Stimulated activated CD8-positive, alpha-beta memory T cell treated with anti-CD3 and anti-CD28 coated beads, Interleukin-7, amount 100 ng/mL, for 4 hours (primary cell): ENCODE measurements at regions not wholly inside any gene's neighbourhood (a gene's known extent, or its start where the extent isn't known, plus 50 kb on each side); places are given as distances from the start of the nearest gene placed in this dataset.

Source experiments
- DNase-seq, 2 donors: peaks; one replicate each; pipeline ENCODE4 v3.0.0-alpha.2; 2020; ENCODE audit warnings: low read depth in 2 of 2

GRCh38 chr4:145427991-145428390, 53.7 kb upstream of the SMAD1 start:
- DNase-seq, result no peak

DNA sequence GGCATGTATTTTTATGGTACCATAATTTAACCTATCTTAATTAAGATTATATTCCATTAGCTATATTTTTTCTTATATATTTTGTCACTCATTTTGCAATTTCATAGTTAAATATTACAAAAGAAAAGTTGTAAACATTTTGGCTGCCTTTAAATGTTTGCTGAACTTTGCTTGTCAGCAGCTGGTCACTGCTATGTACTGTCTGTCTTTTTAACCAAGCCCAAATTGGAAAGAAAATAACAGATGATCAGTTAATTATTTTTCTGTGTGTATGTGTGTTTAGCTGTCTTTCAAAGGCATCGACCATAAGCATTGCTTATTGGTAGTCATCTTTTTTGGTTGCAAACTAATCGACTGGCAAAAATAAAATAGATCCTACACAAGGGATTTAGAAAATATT, 54.4 kb upstream of the SMAD1 start:
- no peak for DNase-seq

DNA sequence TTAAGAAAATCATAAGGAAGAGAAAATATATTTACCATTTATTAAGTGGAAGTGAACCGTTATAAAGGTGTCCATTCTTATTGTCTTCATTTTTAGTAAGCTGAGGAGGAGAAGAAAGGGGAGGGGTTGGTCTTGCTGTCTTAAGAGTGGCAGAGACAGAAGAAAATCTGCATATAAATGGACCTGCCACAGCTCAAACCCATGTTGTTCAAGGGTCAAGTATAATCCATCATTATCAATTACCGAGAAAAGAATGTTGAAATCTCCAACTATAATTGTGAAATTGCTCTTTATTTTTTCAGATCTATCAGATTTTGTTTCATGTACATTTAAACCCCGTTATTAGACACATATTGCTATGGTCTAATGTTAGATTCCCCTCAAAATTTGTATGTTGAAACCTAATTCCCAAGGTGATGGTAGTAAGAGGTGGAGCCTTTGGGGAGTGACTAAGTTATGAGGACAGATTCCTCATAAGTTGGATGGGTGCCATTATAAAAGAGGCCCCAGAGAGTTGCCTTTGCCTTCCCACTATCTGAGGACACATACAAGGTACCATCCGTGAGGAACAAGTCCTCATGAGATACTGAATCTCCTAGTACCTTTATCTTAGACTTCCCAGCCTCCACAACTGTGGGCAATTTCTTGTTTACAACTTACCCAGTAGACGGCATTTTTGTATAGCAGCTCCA, 58.5 kb upstream of the SMAD1 start:
- no peak for DNase-seq

- no peak for DNase-seq
Observed at GRCh38 chr4:145420595-145421214, 60.9 kb upstream of the SMAD1 start.

DNA sequence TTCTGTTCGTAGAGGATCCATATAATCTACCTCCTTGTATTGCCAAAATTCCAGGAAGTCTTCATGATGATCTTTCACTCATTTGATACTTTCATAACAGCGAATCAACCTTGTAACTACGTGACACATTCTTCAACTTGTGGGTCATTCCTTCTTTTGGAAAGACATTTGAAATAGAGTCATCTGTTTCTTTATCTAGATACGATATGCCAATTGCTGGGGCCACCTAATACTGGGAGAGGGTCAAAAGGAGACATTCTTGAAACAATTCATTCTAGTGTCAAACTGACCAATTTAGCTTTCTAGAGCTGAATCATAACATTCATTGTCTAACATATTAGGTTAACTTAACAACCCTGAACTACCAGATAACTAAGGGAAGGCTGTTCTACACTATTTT, 62.9 kb upstream of the SMAD1 start:
- no peak for DNase-seq

- no peak for DNase-seq
Observed at GRCh38 chr4:145417348-145418130, 64.1 kb upstream of the SMAD1 start.

- DNase-seq, result no peak
Observed at GRCh38 chr4:145414841-145415240, 66.8 kb upstream of the SMAD1 start.

DNA sequence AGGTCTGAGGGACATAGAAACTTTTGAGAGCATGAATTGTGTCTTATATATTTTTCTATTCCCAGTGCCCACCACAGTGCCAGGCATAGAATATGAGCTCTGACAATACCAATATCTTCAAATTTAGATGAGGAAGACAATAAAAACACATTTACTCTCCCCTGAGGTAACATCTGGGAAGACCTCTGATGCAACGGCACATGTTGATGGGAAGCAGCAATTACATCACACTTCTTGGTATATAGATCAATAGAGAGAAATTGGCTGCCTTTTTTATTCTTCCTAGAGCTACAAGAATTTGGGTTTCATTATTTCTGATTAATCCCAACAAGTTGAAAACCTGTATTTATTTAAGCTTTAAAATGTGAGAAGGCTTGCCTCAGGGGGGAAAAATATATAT, 67.4 kb upstream of the SMAD1 start:
- DNase-seq, result no peak

GRCh38 chr4:145406970-145407369, 74.7 kb upstream of the SMAD1 start:
- no peak for DNase-seq

GRCh38 chr4:145404761-145405160, 76.9 kb upstream of the SMAD1 start:
- DNase-seq, result no peak

DNA sequence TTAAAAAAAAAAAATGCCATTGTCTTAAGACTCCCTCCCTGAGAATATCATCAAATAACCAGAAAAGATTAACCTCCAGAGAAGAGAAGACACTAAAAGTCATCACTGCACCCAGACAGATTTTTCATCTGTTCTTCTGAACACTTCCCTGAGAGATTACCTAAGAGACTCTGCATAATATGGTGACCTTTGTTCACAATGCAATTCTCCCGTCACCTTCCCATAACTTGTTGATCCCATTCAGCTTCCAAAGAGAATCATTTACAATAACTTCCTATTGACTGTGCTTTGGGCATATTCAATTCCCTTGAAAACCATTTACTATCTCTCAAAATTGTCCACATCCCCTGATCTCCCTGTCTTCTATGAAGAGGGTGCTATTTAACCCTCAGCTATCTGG, 85.1 kb upstream of the SMAD1 start:
- no peak for DNase-seq

DNA sequence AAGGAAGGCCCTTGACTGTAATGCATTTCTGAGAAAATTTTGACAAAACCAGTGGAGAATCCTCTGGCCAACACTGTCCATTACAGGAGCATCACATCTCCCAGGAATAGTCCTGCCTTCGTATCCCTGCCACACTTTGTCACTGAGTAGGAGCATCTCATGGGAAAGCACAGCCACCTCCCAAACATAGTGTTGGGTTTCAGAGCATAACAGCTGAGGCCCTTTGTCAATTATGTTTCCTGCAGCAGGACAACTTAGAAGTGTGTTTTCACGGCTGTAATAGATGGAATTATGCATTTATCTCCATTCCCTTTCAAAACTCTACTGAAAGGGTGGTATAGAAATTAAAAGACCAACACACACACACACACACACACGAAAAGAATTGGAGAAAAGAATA, 91.1 kb upstream of the SMAD1 start:
- no peak for DNase-seq

- no peak for DNase-seq
Observed at GRCh38 chr4:145389550-145389949, 92.1 kb upstream of the SMAD1 start.

DNA sequence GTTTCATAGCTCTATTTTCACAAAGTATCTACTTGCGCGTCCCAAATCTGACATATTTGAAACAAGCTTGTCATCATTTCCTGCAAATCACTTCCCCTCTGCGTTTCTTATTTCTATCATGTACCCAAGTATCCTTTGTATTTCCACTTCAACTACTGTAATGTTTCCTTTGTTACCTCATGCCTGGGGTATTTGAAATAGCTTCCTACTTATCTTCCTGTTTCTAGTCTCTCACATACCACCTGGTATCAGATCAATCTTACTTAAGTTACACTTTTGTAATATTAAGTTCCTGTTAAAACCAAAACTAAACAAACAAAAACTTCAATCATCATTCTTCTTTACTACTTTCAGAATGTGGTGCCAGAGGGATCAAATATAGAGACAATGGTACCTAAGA, 93.6 kb upstream of the SMAD1 start:
- DNase-seq, result no peak

DNA sequence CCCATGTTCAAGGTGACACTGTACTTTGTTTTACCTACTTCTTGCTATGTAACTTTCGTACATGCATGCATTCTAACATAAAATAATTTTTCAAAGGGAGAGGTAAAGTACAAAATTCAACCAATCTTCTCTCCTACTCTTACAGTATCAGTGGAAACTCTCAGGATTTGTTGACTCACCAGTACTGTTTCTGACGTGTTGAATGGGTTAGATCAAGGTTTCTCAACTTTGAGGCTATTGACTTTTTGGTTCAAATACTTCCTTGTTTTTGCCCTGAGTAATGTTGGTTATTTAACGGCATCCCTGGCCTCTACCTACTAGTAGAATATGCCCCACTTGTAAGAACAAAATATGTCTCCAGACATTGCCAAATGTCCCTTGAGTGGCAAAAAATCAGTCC, 94.6 kb upstream of the SMAD1 start:
- DNase-seq, result no peak

- DNase-seq, result no peak
Observed at GRCh38 chr4:145381163-145381562, 100.5 kb upstream of the SMAD1 start.

- DNase-seq, result no peak
Observed at GRCh38 chr4:145380123-145380522, 101.5 kb upstream of the SMAD1 start.

- DNase-seq, result no peak
Observed at GRCh38 chr4:145375416-145375815, 106.2 kb upstream of the SMAD1 start.

DNA sequence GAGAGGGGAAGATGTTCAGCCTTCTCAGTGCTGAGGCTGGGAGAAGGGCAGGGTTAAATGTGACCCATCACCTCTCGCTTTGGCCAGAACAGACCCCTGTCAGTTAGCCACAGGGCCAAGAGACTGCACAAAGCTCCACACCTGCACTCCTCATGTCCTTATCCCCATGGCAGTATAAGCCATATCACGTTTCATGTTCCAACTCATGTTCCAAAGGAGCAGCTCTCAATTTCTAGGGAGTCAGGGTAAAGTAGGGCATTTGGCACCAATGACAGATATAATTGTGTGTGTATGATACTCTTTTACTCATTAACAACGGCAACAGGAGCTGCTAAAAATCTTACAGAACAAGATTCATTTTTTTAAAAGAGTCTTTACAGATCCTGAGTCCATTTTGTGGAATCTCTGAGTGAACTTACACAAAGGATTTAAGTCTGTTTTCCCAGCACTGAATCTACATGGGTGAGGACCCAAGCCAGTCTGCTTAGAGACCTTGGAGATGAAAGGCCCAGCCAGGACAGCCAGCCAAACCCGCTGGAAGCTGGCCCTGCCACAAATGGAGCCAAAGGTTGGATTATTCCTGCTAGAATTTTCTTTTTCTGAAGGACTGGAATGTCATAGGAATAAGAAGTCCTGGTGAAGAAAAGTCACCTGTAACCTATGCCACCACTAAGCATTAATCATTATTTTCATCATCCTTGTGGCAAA, 129.1 kb upstream of the SMAD1 start:
- DNase-seq, result no peak

DNA sequence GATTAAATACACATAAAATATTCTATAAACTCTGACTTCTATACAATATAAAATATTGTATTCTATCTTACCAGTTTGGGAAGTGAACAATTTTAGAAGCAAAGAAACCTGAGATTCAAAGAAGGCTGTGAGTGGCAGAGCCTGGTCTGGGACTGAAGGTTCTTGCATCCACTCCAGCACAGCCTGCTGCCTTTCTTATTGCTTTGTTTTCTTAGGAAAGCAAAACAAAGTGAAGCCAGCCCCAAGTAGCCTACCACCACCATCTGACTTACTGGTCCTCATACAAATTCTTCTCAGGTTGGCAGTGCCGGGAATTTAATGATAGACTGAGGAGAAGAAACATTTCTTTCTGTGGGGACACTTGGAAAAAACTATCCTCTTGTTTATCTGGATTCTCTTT, 129.7 kb upstream of the SMAD1 start:
- DNase-seq, result no peak

DNA sequence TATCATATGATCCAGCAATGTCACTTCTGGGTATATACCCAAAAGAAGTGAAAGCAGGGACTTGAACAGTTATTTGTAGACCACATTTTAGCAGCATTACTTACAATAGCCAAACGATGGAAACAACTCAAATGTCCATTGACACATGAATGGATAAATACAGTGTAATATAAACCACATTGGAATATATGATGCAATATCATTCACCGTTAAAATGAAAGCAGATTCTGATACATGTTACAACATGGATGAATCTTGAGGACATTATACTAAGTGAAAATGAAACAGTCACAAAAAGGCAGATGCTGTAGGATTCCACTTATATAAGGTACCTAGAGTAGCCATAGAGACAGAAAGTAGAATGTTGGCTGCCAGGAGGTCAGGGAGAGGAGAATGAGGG, 130.5 kb upstream of the SMAD1 start:
- DNase-seq, result no peak

- no peak for DNase-seq
Observed at GRCh38 chr4:145348291-145348690, 133.4 kb upstream of the SMAD1 start.

- DNase-seq, result no peak
Observed at GRCh38 chr4:145347684-145348083, 134.0 kb upstream of the SMAD1 start.
